IPS-18a (cell line): ENCODE measurements at regions not wholly inside any gene's neighbourhood (a gene's known extent, or its start where the extent isn't known, plus 50 kb on each side); places are given as distances from the start of the nearest gene placed in this dataset.

Source experiments
- H3K27ac ChIP-seq: one replicate; pipeline ENCODE4 v1.5.1; 2013; ENCODE audit warnings: low read length
- H3K27me3 ChIP-seq: one replicate; pipeline ENCODE4 v1.6.1; 2013; ENCODE audit warnings: mild to moderate bottlenecking, low read length; ENCODE audit not compliant: control insufficient read depth, insufficient read depth
- H3K36me3 ChIP-seq: one replicate; pipeline ENCODE4 v1.6.1; 2013; ENCODE audit warnings: low read depth, low read length; ENCODE audit not compliant: control insufficient read depth
- H3K4me1 ChIP-seq: one replicate; pipeline ENCODE4 v1.6.1; 2013; ENCODE audit warnings: low read depth, low read length; ENCODE audit not compliant: control insufficient read depth
- H3K4me3 ChIP-seq: one replicate; pipeline ENCODE4 v1.5.1; 2013; ENCODE audit warnings: low read length
- H3K9ac ChIP-seq: one replicate; pipeline ENCODE4 v1.6.1; 2013; ENCODE audit warnings: mild to moderate bottlenecking, low read length, moderate library complexity
- H3K9me3 ChIP-seq: one replicate; pipeline ENCODE4 v1.6.1; 2013; ENCODE audit warnings: low read depth, low read length; ENCODE audit not compliant: control insufficient read depth

DNA sequence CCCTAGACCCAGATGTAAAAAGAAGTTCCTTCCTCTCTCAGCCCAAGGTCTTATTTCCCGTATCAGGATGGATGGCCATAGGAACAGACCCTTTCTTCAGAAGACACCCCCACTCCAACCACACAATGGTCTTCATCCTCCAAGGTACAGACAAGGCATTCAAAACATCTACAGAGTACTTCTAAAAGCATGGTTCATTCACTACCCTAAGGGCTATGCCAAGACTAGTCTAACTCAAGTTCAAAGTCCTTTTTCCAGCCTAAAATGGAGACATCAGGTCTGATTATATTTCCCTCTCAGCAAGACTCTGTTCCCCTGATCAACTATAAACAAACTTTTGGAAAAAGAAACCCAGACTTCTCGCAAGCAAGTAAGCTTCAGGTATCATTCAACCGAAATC is 388.9 kb downstream of the NPIPA8 start:
- Histone ChIP-seq H3K9me3 (no peaks in the 10 kb centered on the region), H3K36me3 (no peaks in the 10 kb centered on the region), H3K4me1 (peaks cover 12% of the 10 kb centered on the region), H3K9ac (no peak overlapping the region), H3K4me3 (no peak overlapping the region), H3K27ac (no peak overlapping the region), H3K27me3 (no peaks in the 10 kb centered on the region)

DNA sequence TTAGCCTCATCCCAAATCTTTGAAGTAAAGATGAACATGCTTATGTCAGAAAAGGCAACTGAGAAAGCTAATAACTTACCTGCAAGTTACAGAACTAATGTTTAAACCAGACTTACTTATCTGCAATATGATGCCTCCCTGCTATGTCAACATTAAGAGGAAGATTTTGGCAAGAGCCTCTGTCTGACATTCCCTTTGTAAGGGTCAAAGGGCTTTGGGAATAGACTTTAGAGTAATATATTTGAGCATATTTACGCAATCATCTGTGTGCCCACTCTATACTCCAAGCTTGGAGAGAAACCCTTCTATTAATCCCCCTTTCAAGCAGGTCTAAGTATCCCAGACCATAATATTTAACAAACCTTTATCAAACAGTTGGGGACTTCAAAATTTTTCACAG is 389.4 kb downstream of the NPIPA8 start:
- H3K4me3 ChIP-seq, result no peak overlapping the region
- H3K36me3 ChIP-seq, result no peaks in the 10 kb centered on the region

DNA sequence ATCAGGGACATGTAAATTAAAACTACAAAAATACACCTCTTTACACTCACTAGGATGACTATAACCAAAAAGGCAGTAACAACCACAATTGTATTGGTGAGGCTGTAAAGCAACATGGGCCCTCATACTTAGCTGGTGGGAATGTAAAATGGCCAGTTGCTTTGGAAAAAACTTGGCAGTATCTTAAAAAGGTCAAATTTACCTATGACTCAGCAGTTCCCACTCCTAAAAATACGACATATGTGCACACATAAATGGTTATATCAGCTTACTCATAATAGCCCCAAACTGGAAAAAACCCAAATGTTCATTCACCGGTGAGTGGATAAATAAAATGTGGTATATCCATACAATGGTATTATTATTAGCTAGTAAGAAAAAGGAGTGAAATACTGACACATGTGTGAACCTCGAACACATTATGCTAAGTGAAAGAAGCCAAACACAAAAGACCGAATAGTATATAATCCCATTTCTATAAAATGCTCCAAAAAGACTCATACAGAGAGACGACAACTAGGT is 391.4 kb downstream of the NPIPA8 start:
- Histone ChIP-seq H3K9ac (no peak overlapping the region), H3K4me1 (peaks cover 16% of the 10 kb centered on the region), H3K27me3 (no peaks in the 10 kb centered on the region), H3K9me3 (no peaks in the 10 kb centered on the region), H3K27ac (no peak overlapping the region), H3K36me3 (no peaks in the 10 kb centered on the region), H3K4me3 (no peak overlapping the region)

More for the DNA sequence above, 389.4 kb downstream of the NPIPA8 start:
- Histone ChIP-seq H3K27me3 (no peaks in the 10 kb centered on the region), H3K9ac (no peak overlapping the region), H3K9me3 (no peaks in the 10 kb centered on the region), H3K4me1 (peaks cover 12% of the 10 kb centered on the region), H3K27ac (no peak overlapping the region)

DNA sequence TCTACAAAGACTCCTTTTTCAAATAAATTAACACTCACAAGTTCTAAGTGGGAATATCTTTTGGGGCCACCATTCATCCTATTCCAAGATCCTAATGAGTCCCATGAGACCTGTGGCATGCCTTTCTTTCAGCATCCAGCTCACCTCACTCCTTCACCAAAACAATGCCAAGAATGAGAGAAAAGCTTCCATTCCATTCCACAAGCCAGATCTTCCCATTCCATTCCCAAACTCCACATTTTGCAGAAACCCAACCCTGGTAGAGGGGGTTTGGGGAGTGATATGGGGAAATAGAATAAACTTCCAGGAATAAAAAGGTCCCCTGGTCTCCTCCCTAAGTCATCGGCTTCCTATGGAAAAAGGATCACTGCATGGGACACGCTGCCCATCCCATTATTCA is 392.2 kb downstream of the NPIPA8 start:
- Histone ChIP-seq H3K27ac (no peak overlapping the region), H3K4me3 (no peak overlapping the region)

DNA sequence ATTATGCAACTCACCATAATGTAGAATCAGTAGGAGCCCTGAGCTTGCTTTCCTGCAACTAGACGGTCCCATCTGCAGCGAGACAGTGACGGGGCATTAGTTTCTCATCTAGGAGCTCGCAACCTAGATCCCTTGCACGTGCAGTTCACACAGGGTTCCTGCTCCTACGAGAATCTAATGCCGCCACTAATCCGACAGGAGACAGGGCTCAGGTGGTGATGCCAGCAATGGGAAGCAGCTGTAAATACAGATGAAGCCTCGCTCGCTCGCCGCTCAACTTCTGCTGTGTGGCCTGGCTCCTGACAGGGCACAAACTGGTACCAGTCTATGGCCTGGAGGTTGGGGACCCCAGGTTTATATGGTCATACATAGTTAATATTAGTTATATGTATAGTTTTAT is 394.5 kb downstream of the NPIPA8 start:
- Histone ChIP-seq H3K9me3 (no peaks in the 10 kb centered on the region), H3K36me3 (no peaks in the 10 kb centered on the region), H3K4me1 (peaks cover 12% of the 10 kb centered on the region), H3K4me3 (no peak overlapping the region), H3K27me3 (no peaks in the 10 kb centered on the region), H3K27ac (no peak overlapping the region), H3K9ac (no peak overlapping the region)

More for the DNA sequence above, 392.2 kb downstream of the NPIPA8 start:
- H3K27me3 ChIP-seq, result no peaks in the 10 kb centered on the region
- peaks cover 14% of the 10 kb centered on the region for H3K4me1 ChIP-seq
- H3K9ac ChIP-seq, result no peak overlapping the region
- no peaks in the 10 kb centered on the region for H3K36me3 ChIP-seq
- H3K9me3 ChIP-seq, result no peaks in the 10 kb centered on the region

DNA sequence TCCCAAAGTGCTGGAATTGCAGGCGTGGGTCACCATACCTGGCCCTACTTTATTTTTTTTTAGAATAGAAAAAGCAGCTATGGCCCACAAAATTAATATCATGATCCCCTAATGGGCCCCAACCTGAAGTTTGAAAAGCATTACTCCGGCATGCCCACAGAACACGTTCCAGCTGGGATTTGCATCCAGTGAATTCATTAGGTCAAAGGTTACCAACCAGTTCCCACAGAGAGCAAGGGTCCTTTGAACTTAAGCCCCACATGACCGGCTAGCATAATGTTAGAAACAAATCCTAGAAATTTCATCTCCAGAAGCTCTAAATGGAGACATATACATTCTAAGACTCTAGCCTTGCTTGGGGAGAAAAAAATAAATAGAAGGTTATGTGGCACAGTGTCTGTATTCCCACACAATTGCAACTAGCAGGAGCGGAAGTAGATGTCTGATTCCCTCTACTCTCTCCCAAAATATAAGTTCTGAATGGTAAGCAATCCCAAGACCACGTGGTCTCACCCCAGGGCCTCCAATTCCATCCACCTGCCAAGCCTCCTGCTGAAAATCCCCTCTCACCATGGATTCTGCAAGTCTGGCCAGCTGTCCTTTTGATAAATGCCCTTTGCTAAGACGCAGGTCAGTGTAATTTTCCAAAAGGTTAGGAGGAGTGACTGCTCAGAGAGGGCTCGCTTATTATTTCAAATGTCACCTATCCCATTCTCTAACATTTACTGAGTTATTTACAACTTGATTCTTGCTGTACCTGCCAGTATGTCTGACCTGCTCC is 395.8 kb downstream of the NPIPA8 start:
- H3K27ac ChIP-seq, result no peak overlapping the region
- H3K36me3 ChIP-seq, result no peaks in the 10 kb centered on the region
- no peaks in the 10 kb centered on the region for H3K9me3 ChIP-seq
- no peak overlapping the region for H3K9ac ChIP-seq
- no peaks in the 10 kb centered on the region for H3K27me3 ChIP-seq
- no peak overlapping the region for H3K4me3 ChIP-seq
- H3K4me1 ChIP-seq, result peaks cover 9% of the 10 kb centered on the region

DNA sequence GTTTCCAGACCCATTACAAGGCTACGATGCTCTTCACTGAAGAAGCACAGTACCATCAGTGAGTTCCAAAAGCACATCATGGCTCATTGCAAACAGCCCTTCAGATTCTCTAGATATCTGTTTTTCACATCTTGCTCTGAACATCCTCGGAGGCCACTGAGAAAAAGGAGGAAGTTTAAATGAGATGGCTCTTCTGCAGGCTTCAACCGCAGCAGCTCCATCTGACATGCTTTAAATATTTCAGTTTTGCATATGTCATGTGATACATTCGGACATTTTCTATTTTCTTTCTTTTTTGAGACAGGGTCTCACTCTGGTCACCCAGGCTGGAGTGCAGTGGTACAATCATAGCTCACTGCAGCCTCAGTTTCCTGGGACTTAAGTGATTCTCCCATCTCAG is 396.8 kb downstream of the NPIPA8 start:
- no peak overlapping the region for H3K9ac ChIP-seq
- H3K4me3 ChIP-seq, result no peak overlapping the region
- H3K9me3 ChIP-seq, result no peaks in the 10 kb centered on the region
- no peaks in the 10 kb centered on the region for H3K36me3 ChIP-seq
- H3K27me3 ChIP-seq, result no peaks in the 10 kb centered on the region
- peaks cover 7% of the 10 kb centered on the region for H3K4me1 ChIP-seq
- H3K27ac ChIP-seq, result no peak overlapping the region

DNA sequence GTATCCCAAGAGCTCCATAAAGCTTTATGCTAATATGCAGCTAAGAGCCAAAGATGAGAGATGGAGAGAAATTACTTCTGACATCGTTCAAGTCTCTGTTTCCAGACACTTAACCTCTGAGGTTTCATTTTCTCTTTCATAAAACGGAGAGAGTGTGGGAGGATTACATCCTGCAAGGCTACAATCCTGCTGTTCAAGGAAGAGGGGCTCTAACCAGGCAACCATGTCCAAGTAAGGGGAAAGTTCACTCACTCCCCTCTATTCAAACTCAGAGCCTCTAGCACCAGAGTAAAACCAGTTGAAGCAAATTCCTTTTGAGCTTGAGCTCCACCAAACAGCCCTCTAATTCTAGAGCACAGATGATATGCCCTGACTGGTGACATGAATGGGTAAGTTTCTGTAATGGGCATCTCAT is 397.4 kb downstream of the NPIPA8 start:
- Histone ChIP-seq H3K4me1 (peaks cover 4% of the 10 kb centered on the region), H3K27ac (no peak overlapping the region), H3K4me3 (no peak overlapping the region), H3K9ac (no peak overlapping the region), H3K27me3 (no peaks in the 10 kb centered on the region), H3K9me3 (no peaks in the 10 kb centered on the region), H3K36me3 (no peaks in the 10 kb centered on the region)

DNA sequence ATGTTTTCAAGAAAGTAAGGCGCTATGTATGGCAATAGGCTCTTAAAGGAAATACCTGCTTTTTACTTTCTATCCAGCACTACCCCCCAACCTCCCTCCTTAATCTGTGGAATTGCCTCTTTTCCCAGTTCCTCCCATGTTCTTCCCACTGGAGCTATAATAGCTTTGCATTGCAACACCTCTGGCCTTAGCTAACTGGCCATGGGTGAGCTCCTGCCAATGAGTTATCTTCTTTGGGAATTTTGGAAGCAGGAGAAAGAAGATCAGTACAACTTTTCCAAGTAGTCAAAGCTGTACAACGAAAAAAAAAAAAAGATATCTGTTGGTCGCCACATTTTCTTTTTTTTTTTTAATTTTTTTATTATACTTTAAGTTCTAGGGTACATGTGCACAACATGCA is 398.0 kb downstream of the NPIPA8 start:
- no peaks in the 10 kb centered on the region for H3K36me3 ChIP-seq
- H3K4me1 ChIP-seq, result peaks cover 4% of the 10 kb centered on the region
- no peak overlapping the region for H3K4me3 ChIP-seq
- H3K9me3 ChIP-seq, result no peaks in the 10 kb centered on the region
- no peaks in the 10 kb centered on the region for H3K27me3 ChIP-seq
- H3K27ac ChIP-seq, result no peak overlapping the region
- no peak overlapping the region for H3K9ac ChIP-seq

DNA sequence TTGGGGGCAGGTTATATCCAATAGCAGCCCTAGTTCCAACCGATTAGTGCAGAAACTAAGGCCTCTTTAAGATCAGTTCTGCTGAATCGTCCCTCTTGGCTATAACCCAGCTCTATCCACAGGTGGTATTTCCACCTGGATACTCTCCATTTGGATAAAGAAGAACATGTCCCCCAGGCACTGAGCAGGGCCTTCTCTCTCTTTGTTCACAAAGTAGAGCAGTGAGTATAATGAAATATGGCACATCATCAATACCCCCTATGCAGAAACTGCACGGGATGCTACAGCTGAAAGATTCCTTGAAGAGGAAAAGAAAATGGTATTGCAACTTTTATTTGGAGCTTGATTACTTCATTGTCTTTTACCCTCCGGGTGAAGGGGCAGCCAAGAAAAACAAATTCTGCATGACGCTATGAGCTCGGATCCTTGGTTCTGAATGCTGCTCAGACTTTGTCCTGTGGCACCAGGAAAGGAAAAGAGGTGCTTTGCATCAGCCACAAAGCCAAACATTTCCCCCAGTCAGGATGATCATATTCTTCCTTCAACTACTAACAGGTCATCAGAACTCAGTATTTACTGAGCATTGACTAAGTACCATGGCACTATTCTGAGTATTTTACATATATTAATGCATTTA is 399.7 kb downstream of the NPIPA8 start:
- Histone ChIP-seq H3K4me3 (no peak overlapping the region), H3K9ac (no peak overlapping the region), H3K27ac (no peak overlapping the region), H3K36me3 (no peaks in the 10 kb centered on the region), H3K9me3 (no peaks in the 10 kb centered on the region), H3K27me3 (no peaks in the 10 kb centered on the region), H3K4me1 (peaks cover 4% of the 10 kb centered on the region)

DNA sequence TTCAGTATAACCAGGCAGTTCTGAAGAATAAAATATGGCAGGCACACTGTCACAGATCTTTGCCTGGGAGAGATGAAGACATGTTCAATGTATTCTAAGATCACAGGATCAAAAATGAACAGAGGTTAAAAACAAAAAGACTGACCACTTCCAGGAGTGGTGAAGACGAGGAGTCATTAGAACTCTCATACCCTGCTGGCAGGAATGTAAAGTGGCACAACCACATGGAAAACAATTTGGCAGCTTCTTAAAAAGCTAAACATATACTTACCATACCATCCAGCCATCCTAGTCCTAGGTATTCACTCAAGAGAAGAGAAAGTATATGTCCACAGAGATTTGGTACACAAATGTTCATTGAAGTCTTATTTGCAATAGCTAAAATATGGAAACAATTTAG is 406.3 kb downstream of the NPIPA8 start:
- no peak overlapping the region for H3K4me3 ChIP-seq
- no peak overlapping the region for H3K27ac ChIP-seq
- H3K9ac ChIP-seq, result no peak overlapping the region
- no peaks in the 10 kb centered on the region for H3K36me3 ChIP-seq
- peaks cover 6% of the 10 kb centered on the region for H3K4me1 ChIP-seq
- no peaks in the 10 kb centered on the region for H3K9me3 ChIP-seq
- no peaks in the 10 kb centered on the region for H3K27me3 ChIP-seq
